H1 (cell line): ENCODE measurements at regions not wholly inside any gene's neighbourhood (a gene's known extent, or its start where the extent isn't known, plus 50 kb on each side); places are given as distances from the start of the nearest gene placed in this dataset.

Experiments
- CTCF ChIP-seq, 3 experiments: IDR thresholded peaks; 1 replicate in 2 of 3; 2 replicates in 1 of 3; pipeline versions ENCODE4 v1.5.1 to v1.6.1; 2011; ENCODE audit warnings: low read length in 3 of 3, mild to moderate bottlenecking in 3 of 3, inconsistent platforms in 2 of 3, low read depth in 1 of 3, moderate library complexity in 1 of 3; ENCODE audit not compliant: insufficient read depth in 1 of 3; ENCODE audit errors: control extremely low read depth in 1 of 3

- TF ChIP-seq CTCF (IDR thresholded peaks at IDR 0.05; ENCODE audit: control extremely low read depth in 1 of 3, insufficient read depth in 1 of 3, low read depth in 1 of 3, low read length in 3 of 3): no peak
Observed at GRCh38 chr5:36535859-36536615, 70.4 kb upstream of the SLC1A3 start (continued).
